ENCODE measurements at regions not wholly inside any gene's neighbourhood (a gene's known extent, or its start where the extent isn't known, plus 50 kb on each side); places are given as distances from the start of the nearest gene placed in this dataset.

DNA sequence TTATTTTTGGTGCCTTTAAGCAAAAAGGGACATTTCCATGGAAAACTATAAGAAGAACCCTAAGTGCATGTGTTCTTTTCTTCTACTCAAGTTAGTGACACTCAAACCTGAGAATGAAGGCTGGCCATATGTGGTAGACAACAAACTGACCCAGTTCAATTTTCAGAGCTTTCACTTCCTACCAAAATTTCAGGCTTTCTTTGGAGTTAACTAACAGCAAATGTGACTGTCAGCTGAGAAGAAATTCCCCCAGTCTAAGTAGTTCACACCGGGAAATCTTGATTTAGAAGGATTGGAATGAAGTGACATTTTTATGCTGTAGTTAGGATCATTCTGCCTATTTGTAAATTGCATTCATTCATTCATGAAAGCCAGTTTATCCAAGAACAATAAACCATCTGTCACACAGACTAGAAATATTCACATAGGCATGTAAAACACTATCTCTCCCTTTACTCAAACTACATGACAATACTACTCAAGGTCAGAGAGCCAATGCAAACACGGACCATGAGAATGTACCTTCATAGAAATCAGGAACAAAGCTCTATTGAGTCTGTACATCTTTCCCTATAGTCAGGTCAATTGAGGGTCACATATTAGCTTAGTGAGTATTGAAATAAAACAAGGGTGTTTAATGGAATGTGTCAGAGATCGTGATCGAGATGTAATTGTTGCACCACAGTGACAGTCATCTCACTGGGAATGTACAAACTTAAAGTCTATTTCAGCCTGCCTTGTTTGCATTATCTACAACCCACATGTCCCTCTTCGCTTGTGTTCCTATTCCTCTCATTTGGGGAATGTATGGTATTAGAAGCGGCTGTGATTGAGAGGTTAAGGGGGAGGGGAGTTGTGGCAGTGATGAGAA lies 113.8 kb upstream of the TGFBR2 start:
- TF ChIP-seq, protein P1, sequence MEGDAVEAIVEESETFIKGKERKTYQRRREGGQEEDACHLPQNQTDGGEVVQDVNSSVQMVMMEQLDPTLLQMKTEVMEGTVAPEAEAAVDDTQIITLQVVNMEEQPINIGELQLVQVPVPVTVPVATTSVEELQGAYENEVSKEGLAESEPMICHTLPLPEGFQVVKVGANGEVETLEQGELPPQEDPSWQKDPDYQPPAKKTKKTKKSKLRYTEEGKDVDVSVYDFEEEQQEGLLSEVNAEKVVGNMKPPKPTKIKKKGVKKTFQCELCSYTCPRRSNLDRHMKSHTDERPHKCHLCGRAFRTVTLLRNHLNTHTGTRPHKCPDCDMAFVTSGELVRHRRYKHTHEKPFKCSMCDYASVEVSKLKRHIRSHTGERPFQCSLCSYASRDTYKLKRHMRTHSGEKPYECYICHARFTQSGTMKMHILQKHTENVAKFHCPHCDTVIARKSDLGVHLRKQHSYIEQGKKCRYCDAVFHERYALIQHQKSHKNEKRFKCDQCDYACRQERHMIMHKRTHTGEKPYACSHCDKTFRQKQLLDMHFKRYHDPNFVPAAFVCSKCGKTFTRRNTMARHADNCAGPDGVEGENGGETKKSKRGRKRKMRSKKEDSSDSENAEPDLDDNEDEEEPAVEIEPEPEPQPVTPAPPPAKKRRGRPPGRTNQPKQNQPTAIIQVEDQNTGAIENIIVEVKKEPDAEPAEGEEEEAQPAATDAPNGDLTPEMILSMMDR (IDR thresholded peaks at IDR 0.05; ENCODE audit: insufficient read depth, low read length, missing control alignments) = no peak
- POLR2A ChIA-PET = no interaction called here
- DNase-seq (ENCODE audit: low read depth, low spot score) = no peak
- CTCF ChIA-PET = interaction anchor here (0.9 to 1.6 kb wide), 2 partner anchors 16 to 293 kb away, joined by 3 to 5 read pairs; no protein-coding TSS in a partner anchor
- H3K4me3 ChIP-seq (ENCODE audit: low read depth, low read length) = no peak overlapping the region

GRCh38 chr3:30493911-30494311 lies 112.5 kb upstream of the TGFBR2 start:
- DNase-seq (ENCODE audit: low read depth, low spot score) = no peak
- no peak overlapping the region for H3K4me3 ChIP-seq (ENCODE audit: low read depth, low read length)
- CTCF ChIA-PET = no interaction called here

GRCh38 chr3:30495172-30496065 lies 111.0 kb upstream of the TGFBR2 start:
- no peak for DNase-seq (ENCODE audit: low read depth, low spot score)
- TF ChIP-seq, protein P1 (IDR thresholded peaks at IDR 0.05; ENCODE audit: insufficient read depth, low read length, missing control alignments) = no peak
- POLR2A ChIA-PET = interaction anchor here (0.7 to 1.0 kb wide), 3 partner anchors 9 to 287 kb away, joined by 3 read pairs; partner anchors contain the start of gene TGFBR2
- no peak overlapping the region for H3K4me3 ChIP-seq (ENCODE audit: low read depth, low read length)
- CTCF ChIA-PET = interaction anchor here (1.0 kb wide), 1 partner anchor 215 kb away, joined by 3 read pairs; no protein-coding TSS in a partner anchor

More at GRCh38 chr3:30493911-30494311, 112.5 kb upstream of the TGFBR2 start:
- TF ChIP-seq, protein P1 (IDR thresholded peaks at IDR 0.05; ENCODE audit: insufficient read depth, low read length, missing control alignments) = no peak
- POLR2A ChIA-PET = no interaction called here

DNA sequence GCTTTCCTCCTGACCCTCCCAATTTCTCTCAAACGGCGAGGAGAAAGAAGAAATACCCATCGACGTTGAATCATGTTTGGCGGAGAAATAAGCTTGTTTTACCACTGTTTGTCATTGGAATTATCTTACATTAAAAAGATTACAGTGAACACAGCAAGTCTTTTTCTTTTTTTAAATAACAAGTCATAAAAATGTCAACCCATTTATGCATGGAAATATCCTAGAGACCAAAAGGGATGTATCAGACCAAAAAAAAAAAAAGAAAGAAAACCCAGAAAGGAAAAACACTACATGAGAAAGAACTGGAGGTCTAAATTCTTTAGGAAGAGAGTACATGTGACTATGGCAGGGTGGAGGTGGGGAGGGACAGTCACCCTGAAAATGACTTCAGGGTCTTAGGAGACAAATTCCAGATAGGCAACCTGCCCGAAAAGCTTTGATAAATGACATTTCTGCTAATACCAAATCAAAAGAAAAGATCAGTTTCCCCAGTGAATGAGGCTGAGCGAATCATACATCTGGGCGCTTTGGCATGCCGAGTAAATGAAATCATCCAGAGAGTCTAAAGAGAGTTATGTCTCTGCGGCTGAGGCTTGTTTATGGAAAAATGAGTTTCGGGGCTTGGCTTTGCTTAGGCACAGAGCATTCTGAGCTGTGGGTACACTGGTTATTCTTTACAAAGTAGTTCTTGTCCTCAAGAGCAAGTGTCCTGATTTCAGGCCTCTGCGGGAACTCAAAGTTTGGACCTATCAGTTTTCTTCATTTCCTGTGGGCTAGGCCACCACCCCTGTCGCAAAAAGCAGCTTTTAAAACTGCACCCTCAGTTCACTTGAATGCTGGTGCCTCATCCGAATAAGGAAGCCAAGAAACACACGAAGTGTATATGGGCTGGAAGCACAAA lies 110.1 kb upstream of the TGFBR2 start:
- ChIA-PET POLR2A (interaction anchor here (0.7 to 1.0 kb wide), 6 partner anchors 10 to 288 kb away, joined by 3 to 5 read pairs (median 3); partner anchors contain the start of gene TGFBR2), CTCF (interaction anchor here (1.0 to 1.4 kb wide), 3 partner anchors 197 to 383 kb away, joined by 3 read pairs; no protein-coding TSS in a partner anchor)
- no peak for DNase-seq (ENCODE audit: low read depth, low spot score)
- TF ChIP-seq, protein P1 (IDR thresholded peaks at IDR 0.05; ENCODE audit: insufficient read depth, low read length, missing control alignments) = no peak
- no peak overlapping the region; the same call in none of the 2 replicates for H3K4me3 ChIP-seq (ENCODE audit: low read depth, low read length)

DNA sequence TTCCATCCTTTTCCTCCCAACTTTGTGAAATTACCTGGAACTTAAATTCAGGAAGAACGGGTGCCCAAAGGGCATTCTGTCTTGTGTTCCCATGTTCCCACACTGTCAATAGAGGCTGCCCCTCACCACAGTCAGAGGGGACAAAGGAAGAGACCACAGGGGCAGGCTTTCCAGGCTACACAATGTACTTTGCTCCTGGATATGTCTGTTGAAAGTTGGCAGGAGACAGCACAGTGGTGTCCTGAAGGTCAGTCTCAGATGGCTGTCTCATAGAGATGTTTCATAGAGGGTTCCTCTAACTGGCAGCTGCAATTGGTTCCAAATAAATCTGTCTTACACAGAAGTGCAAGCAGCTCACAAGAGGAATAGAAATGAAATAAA lies 107.8 kb upstream of the TGFBR2 start:
- DNase-seq (ENCODE audit: low read depth, low spot score) = no peak
- TF ChIP-seq, protein P1 (IDR thresholded peaks at IDR 0.05; ENCODE audit: insufficient read depth, low read length, missing control alignments) = no peak
- no peak overlapping the region for H3K4me3 ChIP-seq (ENCODE audit: low read depth, low read length)
- ChIA-PET POLR2A (no interaction called here), CTCF (interaction anchor here (0.8 to 1.1 kb wide), 2 partner anchors 299 to 456 kb away, joined by 3 read pairs; no protein-coding TSS in a partner anchor)
